AG09309 (cell line): ENCODE measurements at regions not wholly inside any gene's neighbourhood (a gene's known extent, or its start where the extent isn't known, plus 50 kb on each side); places are given as distances from the start of the nearest gene placed in this dataset.
"Not testable (repeated sequence)": the region's sequence is repeated elsewhere in the genome, so short reads cannot be mapped to it uniquely, and the experiment has no call there.

Source experiments
- DNase-seq: peaks from one replicate; pipeline ENCODE4 v3.0.0-alpha.2; 2010; ENCODE audit warnings: low read depth
- H3K4me3 ChIP-seq: 2 replicates; pipeline ENCODE4 v1.5.1; 2011; ENCODE audit warnings: mild to moderate bottlenecking, low read depth, low read length, moderate library complexity; ENCODE audit not compliant: control insufficient read depth
- CTCF ChIP-seq: IDR thresholded peaks from 2 replicates; pipeline ENCODE4 v1.5.1; 2011; ENCODE audit warnings: mild to moderate bottlenecking, low read depth, low read length, inconsistent platforms; ENCODE audit not compliant: insufficient read depth, control insufficient read depth; ENCODE audit errors: missing control alignments

- H3K4me3 ChIP-seq: no peak overlapping the region
- no peak for DNase-seq
- no peak for TF ChIP-seq CTCF
These were observed 140.7 kb downstream of the DUSP10 start for GRCh38 chr1:221601166-221601565.

- peak; percentile 27 for DNase-seq
- H3K4me3 ChIP-seq: no peak overlapping the region
- no peak for TF ChIP-seq CTCF
These were observed 139.1 kb downstream of the DUSP10 start for GRCh38 chr1:221602830-221603229.

GRCh38 chr1:221604390-221604789 lies 137.5 kb downstream of the DUSP10 start:
- not testable (repeated sequence) for H3K4me3 ChIP-seq, DNase-seq

- TF ChIP-seq CTCF: no peak
- H3K4me3 ChIP-seq: no peak overlapping the region
These were observed 136.9 kb downstream of the DUSP10 start for GRCh38 chr1:221604948-221605347.

GRCh38 chr1:221605569-221605968 lies 136.3 kb downstream of the DUSP10 start:
- H3K4me3 ChIP-seq: no peak overlapping the region
- no peak for DNase-seq
- no peak for TF ChIP-seq CTCF

More at GRCh38 chr1:221604948-221605347, 136.9 kb downstream of the DUSP10 start:
- no peak for DNase-seq

- TF ChIP-seq CTCF: no peak
- peak; percentile 14 for DNase-seq
- H3K4me3 ChIP-seq: no peak overlapping the region
These were observed 135.6 kb downstream of the DUSP10 start for GRCh38 chr1:221606256-221606655.

- no peak for DNase-seq
- no peak overlapping the region for H3K4me3 ChIP-seq
- no peak for TF ChIP-seq CTCF
These were observed 133.0 kb downstream of the DUSP10 start for GRCh38 chr1:221608835-221609320.
